SK-N-SH treated with all-trans-retinoic acid at 6 μM for 48 hours (cell line): ENCODE measurements at regions not wholly inside any gene's neighbourhood (a gene's known extent, or its start where the extent isn't known, plus 50 kb on each side); places are given as distances from the start of the nearest gene placed in this dataset.

Source experiments
- CSDC2 ChIP-seq: fragments of 250-450 bp; sonication (Bioruptor Pico); IDR thresholded peaks from 2 replicates; pipeline ENCODE4 v1.5.0; 2020; ENCODE audit warnings: mild to moderate bottlenecking, moderate library complexity
- ZFP30 ChIP-seq: fragments of 450-650 bp; formaldehyde crosslinking; IDR thresholded peaks from 2 replicates; pipeline ENCODE4 v1.5.0; 2022; ENCODE audit warnings: mild to moderate bottlenecking, moderate library complexity
- ZNF565 ChIP-seq: fragments of 450-650 bp; formaldehyde crosslinking; conservative IDR thresholded peaks from 2 replicates; pipeline ENCODE4 v1.5.0; 2020; ENCODE audit warnings: low read depth, mild to moderate bottlenecking, moderate library complexity
- ZNF70 ChIP-seq: fragments of 450-650 bp; formaldehyde crosslinking; IDR thresholded peaks from 2 replicates; pipeline ENCODE4 v1.5.0; 2020; ENCODE audit warnings: mild to moderate bottlenecking, moderate library complexity
- TF ChIP-seq, protein P1 (sequence below): fragments of 250-450 bp; sonication (Bioruptor Pico); IDR thresholded peaks from 2 replicates; pipeline ENCODE4 v1.5.0; 2020; ENCODE audit warnings: mild to moderate bottlenecking, moderate library complexity

DNA sequence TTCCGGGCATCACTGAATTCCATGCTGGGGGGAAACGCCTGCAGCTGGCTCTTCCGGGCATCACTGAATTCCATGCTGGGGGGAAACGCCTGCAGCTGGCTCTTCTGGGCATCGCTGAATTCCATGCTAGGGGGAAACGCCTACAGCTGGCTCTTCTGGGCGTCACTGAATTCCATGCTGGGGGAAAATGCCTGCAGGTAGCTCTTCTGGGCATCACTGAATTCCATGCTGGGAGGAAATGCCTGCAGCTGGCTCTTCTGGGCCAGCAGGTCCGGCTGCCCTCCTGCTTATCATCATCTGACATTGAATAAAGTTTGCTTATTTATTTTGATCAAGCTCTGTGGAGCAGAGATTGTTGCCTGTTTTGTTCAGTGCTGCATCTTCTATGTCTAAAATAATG lies 355.1 kb downstream of the SMOC2 start:
- TF ChIP-seq ZFP30 (CRISPR knock-in tag) (no peak), CSDC2 (CRISPR knock-in tag) (no peak), ZNF565 (CRISPR knock-in tag) (no peak), ZNF70 (CRISPR knock-in tag) (no peak)
- TF ChIP-seq, protein P1, sequence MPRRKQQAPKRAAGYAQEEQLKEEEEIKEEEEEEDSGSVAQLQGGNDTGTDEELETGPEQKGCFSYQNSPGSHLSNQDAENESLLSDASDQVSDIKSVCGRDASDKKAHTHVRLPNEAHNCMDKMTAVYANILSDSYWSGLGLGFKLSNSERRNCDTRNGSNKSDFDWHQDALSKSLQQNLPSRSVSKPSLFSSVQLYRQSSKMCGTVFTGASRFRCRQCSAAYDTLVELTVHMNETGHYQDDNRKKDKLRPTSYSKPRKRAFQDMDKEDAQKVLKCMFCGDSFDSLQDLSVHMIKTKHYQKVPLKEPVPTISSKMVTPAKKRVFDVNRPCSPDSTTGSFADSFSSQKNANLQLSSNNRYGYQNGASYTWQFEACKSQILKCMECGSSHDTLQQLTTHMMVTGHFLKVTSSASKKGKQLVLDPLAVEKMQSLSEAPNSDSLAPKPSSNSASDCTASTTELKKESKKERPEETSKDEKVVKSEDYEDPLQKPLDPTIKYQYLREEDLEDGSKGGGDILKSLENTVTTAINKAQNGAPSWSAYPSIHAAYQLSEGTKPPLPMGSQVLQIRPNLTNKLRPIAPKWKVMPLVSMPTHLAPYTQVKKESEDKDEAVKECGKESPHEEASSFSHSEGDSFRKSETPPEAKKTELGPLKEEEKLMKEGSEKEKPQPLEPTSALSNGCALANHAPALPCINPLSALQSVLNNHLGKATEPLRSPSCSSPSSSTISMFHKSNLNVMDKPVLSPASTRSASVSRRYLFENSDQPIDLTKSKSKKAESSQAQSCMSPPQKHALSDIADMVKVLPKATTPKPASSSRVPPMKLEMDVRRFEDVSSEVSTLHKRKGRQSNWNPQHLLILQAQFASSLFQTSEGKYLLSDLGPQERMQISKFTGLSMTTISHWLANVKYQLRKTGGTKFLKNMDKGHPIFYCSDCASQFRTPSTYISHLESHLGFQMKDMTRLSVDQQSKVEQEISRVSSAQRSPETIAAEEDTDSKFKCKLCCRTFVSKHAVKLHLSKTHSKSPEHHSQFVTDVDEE (CRISPR knock-in tag), result no peak
